ENCODE measurements at regions not wholly inside any gene's neighbourhood (a gene's known extent, or its start where the extent isn't known, plus 50 kb on each side); places are given as distances from the start of the nearest gene placed in this dataset.
A peak's percentile ranks its signal among the peaks of the same experiment; 100 is the strongest.
"Not testable (repeated sequence)": the region's sequence is repeated elsewhere in the genome, so short reads cannot be mapped to it uniquely, and the experiment has no call there.

DNA sequence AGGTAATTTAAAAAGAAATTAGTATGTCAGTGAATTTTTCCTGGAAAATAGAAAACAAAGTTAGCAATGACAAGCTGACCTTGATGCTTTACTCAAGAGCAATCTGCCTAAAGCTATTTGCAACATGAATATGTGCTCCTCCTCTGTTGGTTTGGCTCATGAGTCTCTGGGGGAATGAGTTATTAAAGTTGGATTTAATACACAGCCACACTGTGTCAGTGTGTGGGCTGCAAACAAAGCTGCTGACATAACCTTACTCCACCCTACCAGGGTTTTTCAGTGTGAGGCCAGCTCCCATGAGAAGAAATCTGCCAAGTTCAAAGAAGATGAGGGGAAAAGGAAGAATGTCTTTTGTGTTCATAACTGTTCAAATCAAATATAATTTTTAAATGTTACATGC is 280.5 kb downstream of the TLL1 start:
- no peak for DNase-seq (ENCODE audit: low read depth)

DNA sequence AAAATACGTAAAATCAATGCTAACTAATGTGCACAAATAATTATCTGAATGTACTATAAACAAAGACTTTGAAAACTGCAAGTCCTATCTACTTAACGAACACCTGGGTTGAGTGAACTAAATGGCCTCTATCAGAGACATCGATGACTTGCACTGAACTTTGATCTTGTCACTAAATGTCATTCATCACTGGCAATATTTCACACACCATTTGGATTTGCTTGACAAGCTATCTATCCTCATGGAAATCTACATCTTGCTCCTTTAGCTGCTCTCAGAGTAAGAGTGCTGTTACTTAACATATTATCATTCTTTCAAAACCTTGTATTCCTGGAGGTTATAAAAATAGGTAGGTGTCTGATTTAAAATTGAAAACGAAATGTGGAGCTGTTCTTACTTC is 289.3 kb downstream of the TLL1 start:
- no peak for DNase-seq (ENCODE audit: low read depth)

DNA sequence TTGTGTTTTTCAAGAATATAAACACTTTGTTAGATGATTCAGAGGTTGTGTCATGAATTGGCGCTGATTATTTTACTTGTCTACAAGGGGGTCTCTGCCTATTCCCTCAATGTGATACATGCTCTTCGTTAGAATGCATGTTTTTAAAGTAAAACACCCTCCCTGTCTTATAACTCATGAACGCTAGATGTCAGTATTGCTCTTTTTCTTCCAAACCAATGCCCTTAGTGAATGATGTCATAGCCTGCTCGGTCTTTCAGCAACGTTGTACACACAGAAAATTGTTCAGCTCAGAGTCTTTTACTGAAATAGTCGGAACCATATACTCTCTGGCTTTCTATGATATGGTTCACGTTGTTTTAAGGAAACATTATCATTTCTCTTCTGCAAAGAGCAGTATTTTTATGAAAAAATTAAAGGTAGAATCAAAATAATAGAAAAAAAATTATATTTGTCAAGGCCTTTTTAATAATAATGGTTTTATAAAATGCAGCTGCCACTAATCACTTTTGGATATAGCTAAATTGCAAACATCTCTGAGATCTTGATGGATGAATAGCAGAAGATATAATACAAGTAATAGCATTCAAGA is 292.9 kb downstream of the TLL1 start:
- DNase-seq (ENCODE audit: low read depth) = peak; percentile 75

- DNase-seq (ENCODE audit: low read depth) = peak; percentile 33
Measured at GRCh38 chr4:166169111-166169510, 296.1 kb downstream of the TLL1 start.

DNA sequence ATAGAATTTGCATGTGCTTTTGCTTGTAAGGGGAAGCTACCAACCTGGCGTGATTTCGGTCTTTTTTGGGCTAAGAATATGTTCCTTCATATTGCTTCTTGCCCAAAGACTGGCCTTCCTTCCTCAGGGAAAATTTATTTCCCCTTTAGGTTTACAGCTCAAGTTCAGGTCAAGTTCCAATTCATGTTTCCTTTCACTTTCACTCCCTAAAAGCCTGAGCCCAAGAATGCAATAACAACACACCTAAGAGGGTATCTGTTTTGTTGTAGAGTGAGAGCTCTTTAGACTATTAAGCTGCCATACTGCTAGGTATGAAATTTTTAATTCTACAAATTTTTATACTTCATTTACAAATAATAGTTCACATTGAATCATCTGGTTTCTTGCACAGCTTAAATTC is 299.6 kb downstream of the TLL1 start:
- DNase-seq (ENCODE audit: low read depth) = no peak

- DNase-seq (ENCODE audit: low read depth) = peak; percentile 73
Measured at GRCh38 chr4:166174717-166175490, 301.9 kb downstream of the TLL1 start.

DNA sequence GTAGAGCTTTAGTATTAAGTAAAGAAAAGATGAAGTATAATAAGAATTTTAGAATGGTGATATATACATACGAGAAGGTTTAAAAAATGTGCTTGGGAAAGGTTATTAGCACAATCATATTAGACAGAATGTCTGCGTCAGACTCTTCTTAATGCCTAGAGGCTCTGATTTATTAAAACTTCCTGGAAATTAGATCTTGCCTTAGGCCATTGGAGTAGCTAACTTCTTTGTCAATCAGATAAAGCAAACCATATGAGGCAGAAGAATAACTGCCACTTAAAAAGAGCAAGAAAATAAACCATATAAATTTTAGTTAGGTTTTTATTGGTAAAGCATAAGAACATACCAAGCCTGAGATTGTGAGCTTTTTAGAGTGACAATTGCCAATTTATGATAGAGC is 309.1 kb downstream of the TLL1 start:
- DNase-seq (ENCODE audit: low read depth) = peak; percentile 36

DNA sequence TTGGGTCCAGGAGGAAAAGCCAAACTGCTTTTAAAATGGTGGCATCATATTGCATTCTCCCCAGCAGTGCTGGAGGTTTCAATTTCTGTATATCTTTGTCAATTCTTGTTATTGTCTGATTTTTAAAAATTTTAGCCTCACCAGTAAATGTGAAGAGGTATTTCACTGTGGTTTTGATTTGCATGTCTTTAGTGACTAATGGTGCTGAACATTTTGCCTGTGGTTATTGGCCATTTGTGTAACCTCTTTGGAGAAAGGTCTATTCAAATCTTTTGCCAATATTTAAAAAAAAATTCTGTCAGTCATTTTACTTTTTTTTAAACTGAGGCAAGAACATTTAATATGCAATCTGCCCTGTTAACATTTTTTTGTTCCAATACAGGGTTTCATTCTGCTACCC is 322.1 kb downstream of the TLL1 start:
- DNase-seq (ENCODE audit: low read depth) = peak; percentile 16

- no peak for DNase-seq (ENCODE audit: low read depth)
Measured at GRCh38 chr4:166197166-166197565, 324.1 kb downstream of the TLL1 start.

GRCh38 chr4:166198041-166198440 is 325.0 kb downstream of the TLL1 start:
- DNase-seq (ENCODE audit: low read depth) = no peak

GRCh38 chr4:166198516-166199310 is 325.7 kb downstream of the TLL1 start:
- no peak for DNase-seq (ENCODE audit: low read depth)

DNA sequence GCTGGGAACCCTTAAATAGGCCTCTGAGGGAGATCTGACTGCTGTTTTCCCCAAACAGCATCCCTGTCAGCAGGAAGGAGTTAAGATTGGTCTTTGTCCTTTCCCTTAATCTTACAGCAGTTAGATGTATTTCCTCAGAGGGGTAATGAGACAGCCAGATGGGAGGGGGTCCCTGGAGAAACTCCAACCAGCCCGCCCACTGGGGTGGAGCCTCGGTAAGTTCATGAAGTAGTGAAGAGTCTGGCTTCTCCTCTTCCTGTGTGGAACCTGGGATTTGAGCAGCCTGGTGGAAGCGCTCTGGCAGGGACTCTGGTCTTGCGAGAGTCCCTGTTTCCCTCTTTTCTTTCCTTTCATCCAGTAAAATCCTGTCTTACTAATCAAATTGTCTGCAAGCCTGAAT is 330.0 kb downstream of the TLL1 start:
- DNase-seq (ENCODE audit: low read depth) = no peak

GRCh38 chr4:166212326-166212725 is 339.3 kb downstream of the TLL1 start:
- DNase-seq (ENCODE audit: low read depth) = not testable (repeated sequence)

- DNase-seq (ENCODE audit: low read depth) = no peak
Measured at GRCh38 chr4:166222271-166222670, 349.2 kb downstream of the TLL1 start.

GRCh38 chr4:166228112-166228511 is 355.1 kb downstream of the TLL1 start:
- no peak for DNase-seq (ENCODE audit: low read depth)

- DNase-seq (ENCODE audit: low read depth) = no peak
Measured at GRCh38 chr4:166229799-166230198, 356.8 kb downstream of the TLL1 start.

DNA sequence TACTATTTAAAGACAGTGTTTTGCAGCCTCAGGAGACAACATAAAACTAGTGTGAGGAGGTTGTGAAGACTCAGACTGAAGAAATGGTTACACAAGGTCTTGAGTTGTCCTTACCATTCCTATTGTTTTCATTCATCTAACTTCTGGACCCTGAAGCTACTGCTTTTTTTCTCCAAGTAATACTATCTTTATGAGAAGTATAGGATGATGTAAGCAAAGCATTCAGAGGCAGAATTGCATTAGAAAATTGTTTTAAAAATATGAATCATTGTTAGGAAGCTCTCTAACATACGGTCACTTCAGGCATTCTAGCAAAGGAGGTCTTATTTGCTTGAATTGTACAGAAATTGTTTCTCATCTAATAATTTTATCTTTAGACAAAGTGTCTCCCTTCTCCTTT is 357.8 kb downstream of the TLL1 start:
- no peak for DNase-seq (ENCODE audit: low read depth)

DNA sequence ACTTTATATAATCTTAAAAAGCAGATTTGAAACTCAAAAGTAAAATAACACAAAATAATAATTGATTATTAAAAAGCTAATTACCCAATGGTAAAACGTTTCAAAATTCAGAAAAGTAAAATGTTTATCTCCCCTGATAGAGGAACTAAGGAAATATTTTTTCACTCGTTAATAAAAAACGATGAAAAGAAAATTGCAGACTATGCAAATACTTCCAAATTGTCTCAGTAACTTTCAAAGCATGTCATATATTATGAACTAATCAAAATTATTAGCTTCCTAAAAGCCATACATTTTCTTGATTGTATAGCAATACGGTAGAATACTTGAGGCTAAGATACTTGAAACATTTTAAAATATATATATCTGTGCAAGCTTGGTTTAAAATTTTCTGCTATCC is 366.3 kb downstream of the TLL1 start:
- no peak for DNase-seq (ENCODE audit: low read depth)

DNA sequence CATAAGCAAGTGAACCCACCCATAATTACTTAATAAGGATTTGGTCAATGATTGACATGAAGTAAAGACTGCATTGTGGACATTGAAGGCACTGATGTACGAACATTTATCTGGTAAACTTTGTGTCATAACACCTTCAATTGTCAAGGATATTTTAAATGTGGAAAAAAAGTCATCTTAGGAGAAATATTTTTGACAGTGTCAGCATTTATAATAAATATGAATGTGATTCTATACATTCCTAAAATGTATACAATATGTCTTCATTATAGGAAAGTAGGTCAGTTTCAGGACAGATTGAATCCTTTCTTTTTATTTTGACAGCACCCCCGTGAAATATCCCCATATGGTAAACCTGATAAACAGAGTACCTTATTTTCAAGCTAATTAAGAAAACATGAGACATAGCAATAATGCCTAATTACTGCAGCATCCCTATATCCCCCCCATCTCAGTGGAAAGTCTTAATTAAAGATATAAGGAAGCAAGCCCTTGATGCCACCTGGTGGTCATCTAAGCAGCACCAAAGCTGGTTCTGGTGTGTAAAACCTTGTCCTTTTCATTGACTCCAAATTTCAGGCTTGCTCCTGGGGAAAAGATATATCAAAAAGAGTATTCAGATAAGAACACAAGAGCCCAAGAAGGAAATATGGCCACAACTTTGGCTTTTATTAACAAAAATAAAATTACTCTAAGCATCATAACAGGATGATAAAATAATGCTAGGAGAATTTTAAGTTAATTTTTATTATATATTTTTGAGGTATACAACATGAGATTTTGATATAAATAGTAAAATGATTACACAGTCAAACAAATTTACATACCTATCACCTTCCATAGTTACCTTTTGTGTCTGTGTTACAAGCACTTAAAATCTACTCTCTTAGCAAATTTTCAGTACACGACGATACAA is 379.7 kb downstream of the TLL1 start:
- peak; percentile 35 for DNase-seq (ENCODE audit: low read depth)

GRCh38 chr4:166257276-166257675 is 384.2 kb downstream of the TLL1 start:
- DNase-seq (ENCODE audit: low read depth) = no peak

- DNase-seq (ENCODE audit: low read depth) = no peak
Measured at GRCh38 chr4:166257891-166258290, 384.9 kb downstream of the TLL1 start.

- peak; percentile 10 for DNase-seq (ENCODE audit: low read depth)
Measured at GRCh38 chr4:166259081-166259480, 386.0 kb downstream of the TLL1 start.
